ENCODE measurements at regions not wholly inside any gene's neighbourhood (a gene's known extent, or its start where the extent isn't known, plus 50 kb on each side); places are given as distances from the start of the nearest gene placed in this dataset.

DNA sequence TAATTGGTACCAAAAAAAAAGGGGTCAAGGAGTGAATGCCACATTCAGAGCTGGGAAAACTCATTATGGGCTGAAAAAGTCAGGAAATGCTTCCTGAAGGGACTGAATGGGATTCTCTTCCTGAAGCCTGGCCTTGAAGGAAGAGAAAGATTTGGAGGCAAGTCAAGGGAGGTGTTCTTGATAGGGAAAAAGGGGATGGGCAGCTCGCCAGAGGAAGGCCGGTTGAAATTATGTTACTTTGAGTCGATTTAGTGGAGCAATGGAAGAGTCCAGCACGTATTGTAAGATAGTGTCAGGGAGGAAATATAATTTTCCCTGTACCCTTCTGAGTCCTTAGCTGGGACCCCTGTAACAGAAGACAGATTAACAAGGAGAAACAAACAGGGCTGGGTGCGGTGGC lies 94.1 kb upstream of the CALM2 start:
- Histone ChIP-seq H3K27ac (peak overlapping the region in 4 of 5 donors; percentile 42 to 78 (median 61)), H3K9me3 (no peaks in the 10 kb centered on the region), H3K27me3 (no peaks in the 10 kb centered on the region), H3K36me3 (no peaks in the 10 kb centered on the region), H3K4me1 (peaks cover 13 to 45% (median 28%) of the 10 kb centered on the region in 4 donors), H3K4me3 (no peak overlapping the region)
- 75 to 84% (median 80%) methylated on average over 5 of the region's 5 CpGs for WGBS, 5 donors
- TF ChIP-seq, protein P1, sequence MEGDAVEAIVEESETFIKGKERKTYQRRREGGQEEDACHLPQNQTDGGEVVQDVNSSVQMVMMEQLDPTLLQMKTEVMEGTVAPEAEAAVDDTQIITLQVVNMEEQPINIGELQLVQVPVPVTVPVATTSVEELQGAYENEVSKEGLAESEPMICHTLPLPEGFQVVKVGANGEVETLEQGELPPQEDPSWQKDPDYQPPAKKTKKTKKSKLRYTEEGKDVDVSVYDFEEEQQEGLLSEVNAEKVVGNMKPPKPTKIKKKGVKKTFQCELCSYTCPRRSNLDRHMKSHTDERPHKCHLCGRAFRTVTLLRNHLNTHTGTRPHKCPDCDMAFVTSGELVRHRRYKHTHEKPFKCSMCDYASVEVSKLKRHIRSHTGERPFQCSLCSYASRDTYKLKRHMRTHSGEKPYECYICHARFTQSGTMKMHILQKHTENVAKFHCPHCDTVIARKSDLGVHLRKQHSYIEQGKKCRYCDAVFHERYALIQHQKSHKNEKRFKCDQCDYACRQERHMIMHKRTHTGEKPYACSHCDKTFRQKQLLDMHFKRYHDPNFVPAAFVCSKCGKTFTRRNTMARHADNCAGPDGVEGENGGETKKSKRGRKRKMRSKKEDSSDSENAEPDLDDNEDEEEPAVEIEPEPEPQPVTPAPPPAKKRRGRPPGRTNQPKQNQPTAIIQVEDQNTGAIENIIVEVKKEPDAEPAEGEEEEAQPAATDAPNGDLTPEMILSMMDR (IDR thresholded peaks at IDR 0.05), result no peak
- TF ChIP-seq POLR2AphosphoS5 (IDR thresholded peaks at IDR 0.05) (no peak), EP300 (IDR thresholded peaks at IDR 0.05) (no peak), POLR2A (IDR thresholded peaks at IDR 0.05) (no peak)
- no peak for DNase-seq
- intact Hi-C loops (cut with DNase I; ENCODE audit: low total_unique reads), result no loop called here

DNA sequence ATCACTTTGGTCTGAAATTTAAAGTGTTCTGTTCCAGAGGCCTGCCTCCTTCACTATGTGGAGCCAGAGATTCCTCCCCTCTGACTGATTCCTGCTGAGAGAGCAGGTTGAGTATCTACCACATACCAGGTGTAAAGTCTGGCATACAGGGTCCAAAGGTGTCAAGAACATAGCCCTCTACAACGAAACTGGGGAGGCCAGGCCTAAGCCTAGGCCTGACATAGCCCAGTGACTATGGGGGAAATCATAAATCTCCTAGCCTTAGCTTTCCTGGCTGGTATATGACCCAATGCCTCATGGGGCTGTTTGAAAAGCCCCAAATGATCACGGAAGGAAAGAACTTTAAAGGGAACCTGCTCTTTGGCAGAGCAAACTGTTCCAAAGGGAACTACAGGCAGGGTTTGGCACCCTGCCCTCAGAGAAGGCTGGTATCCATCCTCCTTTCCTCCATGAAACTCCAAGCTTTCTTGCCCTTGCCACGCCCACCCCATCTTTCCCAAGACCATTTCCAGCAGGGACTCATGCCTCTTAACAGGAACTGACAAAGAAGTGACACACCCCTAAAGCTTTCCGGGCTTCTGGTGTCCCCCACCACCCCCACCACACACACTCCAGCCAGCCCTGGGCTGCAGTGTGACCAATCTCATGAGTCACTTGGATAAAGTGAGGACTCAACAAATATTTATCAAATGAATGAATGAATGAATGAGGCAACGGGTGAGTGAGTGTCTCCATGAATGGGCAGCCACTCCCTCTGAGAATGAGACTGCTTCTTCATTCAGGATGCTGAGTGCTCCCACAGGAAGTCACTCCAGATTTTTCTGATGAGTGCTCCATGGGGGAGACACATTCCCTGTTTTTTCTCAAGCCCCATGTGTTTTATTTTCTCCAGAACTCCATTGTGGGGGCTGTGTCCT lies 93.3 kb upstream of the CALM2 start:
- intact Hi-C loops (cut with DNase I; ENCODE audit: low total_unique reads), result no loop called here
- H3K36me3 ChIP-seq, result no peaks in the 10 kb centered on the region
- H3K4me3 ChIP-seq, result no peak overlapping the region
- peak overlapping the region; percentile 52 to 78 (median 69) for H3K27ac ChIP-seq
- H3K27me3 ChIP-seq, result no peaks in the 10 kb centered on the region
- H3K4me1 ChIP-seq, result peaks cover 13 to 50% (median 28%) of the 10 kb centered on the region in 4 donors
- DNase-seq, result peak; percentile 53 to 72
- no peaks in the 10 kb centered on the region for H3K9me3 ChIP-seq
- WGBS, 5 donors, result 37 to 50% (median 41%) methylated on average over 5 of the region's 5 CpGs
- TF ChIP-seq POLR2AphosphoS5 (IDR thresholded peaks at IDR 0.05), result peak in 2 of 3 donors; percentile 16 to 83
- no peak for TF ChIP-seq EP300 (IDR thresholded peaks at IDR 0.05)

DNA sequence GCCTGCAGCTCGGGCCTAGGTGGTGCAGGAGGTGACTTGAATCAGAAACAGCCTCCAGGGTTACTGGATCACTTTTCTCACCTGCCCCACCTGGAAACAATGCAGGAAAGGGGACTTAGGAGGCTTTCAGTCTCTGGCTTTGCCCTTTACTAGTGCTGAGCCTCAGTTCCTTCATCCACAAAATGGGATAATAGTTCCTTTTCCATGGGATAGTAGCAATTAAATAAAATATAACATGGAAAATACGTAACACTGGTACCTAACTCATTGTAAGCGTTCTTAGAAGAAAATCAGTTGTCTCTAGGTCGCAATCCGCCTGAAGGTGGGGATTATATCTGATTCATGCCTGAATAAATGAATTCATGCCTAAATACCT lies 91.4 kb upstream of the CALM2 start:
- 84 to 96% (median 95%) methylated on average over 5 of the region's 5 CpGs for WGBS, 5 donors
- Histone ChIP-seq H3K9me3 (no peaks in the 10 kb centered on the region), H3K27me3 (no peaks in the 10 kb centered on the region), H3K36me3 (no peaks in the 10 kb centered on the region), H3K27ac (no peak overlapping the region), H3K4me3 (no peak overlapping the region), H3K4me1 (peaks cover 8 to 37% (median 21%) of the 10 kb centered on the region in 4 donors)
- intact Hi-C loops (cut with DNase I; ENCODE audit: low total_unique reads), result no loop called here
- DNase-seq, result no peak
- TF ChIP-seq POLR2AphosphoS5 (IDR thresholded peaks at IDR 0.05) (no peak), POLR2A (IDR thresholded peaks at IDR 0.05) (no peak), EP300 (IDR thresholded peaks at IDR 0.05) (no peak)
- TF ChIP-seq, protein P1 (IDR thresholded peaks at IDR 0.05), result no peak

DNA sequence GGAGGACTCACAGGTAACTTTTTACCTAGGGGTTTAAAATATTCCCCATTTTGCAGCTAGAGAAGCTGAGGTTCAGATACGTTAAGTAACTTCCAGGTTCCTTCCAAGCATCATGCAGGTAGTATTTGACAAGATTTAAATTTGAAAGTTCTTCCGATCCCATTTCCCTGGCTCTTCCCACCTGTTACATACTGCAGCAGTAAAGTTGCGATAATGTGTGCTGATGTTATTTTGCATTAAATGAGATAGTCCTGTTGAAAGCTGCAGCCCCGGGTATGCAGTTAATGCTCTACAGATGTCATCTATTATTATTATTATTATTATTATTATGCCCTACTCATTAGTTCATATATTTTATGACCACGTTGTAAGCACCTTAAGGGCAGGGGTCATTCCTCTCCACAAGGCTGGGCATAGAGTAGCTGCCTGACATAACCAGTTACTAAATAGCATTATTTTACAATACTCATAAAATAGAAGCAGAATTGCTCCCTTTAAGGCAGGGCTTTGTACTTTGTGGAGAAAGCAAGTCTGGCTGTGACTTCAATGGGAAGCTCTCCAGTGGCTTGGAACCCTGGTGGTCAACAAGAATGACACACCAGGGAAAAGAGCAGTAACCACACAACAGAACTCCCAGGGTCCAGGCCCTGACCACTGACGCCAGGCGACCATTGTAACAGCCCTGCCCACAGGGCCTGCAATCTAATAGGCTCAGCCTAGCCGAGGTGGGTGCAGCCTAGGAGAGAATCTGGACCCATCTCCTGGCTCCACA lies 90.8 kb upstream of the CALM2 start:
- Histone ChIP-seq H3K4me1 (peaks cover 5 to 31% (median 15%) of the 10 kb centered on the region in 4 donors), H3K27me3 (no peaks in the 10 kb centered on the region), H3K4me3 (no peak overlapping the region), H3K36me3 (no peaks in the 10 kb centered on the region), H3K9me3 (no peaks in the 10 kb centered on the region), H3K27ac (no peak overlapping the region)
- intact Hi-C loops (cut with DNase I; ENCODE audit: low total_unique reads), result no loop called here
- DNase-seq, result no peak
- TF ChIP-seq EP300 (IDR thresholded peaks at IDR 0.05), result no peak
- no peak for TF ChIP-seq POLR2A (IDR thresholded peaks at IDR 0.05)
- TF ChIP-seq, protein P1 (IDR thresholded peaks at IDR 0.05), result no peak
- no peak for TF ChIP-seq POLR2AphosphoS5 (IDR thresholded peaks at IDR 0.05)
- whole genome bisulfite sequencing, 5 donors, result 89 to 95% (median 93%) methylated on average over 5 to 8 of the region's 8 CpGs

All from stomach (tissue), 8 donors.